HG02981 (cell line): ENCODE measurements at regions not wholly inside any gene's neighbourhood (a gene's known extent, or its start where the extent isn't known, plus 50 kb on each side); places are given as distances from the start of the nearest gene placed in this dataset.

Experiments used
- ATAC-seq: cut with Tn5 transposase; IDR thresholded peaks from one replicate; pipeline ENCODE4 v1.9.1; 2021; ENCODE audit warnings: mild to moderate bottlenecking, moderate library complexity; ENCODE audit not compliant: unreplicated experiment

GRCh38 chr1:113217447-113218208, 144.6 kb downstream of the LRIG2 start:
- ATAC-seq = no peak

GRCh38 chr1:113219377-113219776, 146.4 kb downstream of the LRIG2 start:
- no peak for ATAC-seq

- ATAC-seq = no peak
These were observed 146.8 kb downstream of the LRIG2 start for GRCh38 chr1:113219828-113220227.

- no peak for ATAC-seq
These were observed 150.0 kb downstream of the LRIG2 start for GRCh38 chr1:113223040-113223439.

- ATAC-seq = no peak
These were observed 150.5 kb downstream of the LRIG2 start for GRCh38 chr1:113223546-113223945.

GRCh38 chr1:113226148-113226547, 153.2 kb downstream of the LRIG2 start:
- no peak for ATAC-seq

GRCh38 chr1:113231866-113232265, 158.4 kb upstream of the MAGI3 start:
- ATAC-seq = no peak

- no peak for ATAC-seq
These were observed 156.9 kb upstream of the MAGI3 start for GRCh38 chr1:113233441-113233840.

- no peak for ATAC-seq
These were observed 149.1 kb upstream of the MAGI3 start for GRCh38 chr1:113241237-113241636.

- ATAC-seq = no peak
These were observed 147.8 kb upstream of the MAGI3 start for GRCh38 chr1:113242481-113242880.

- ATAC-seq = no peak
These were observed 146.8 kb upstream of the MAGI3 start for GRCh38 chr1:113243529-113243928.

GRCh38 chr1:113244112-113244820, 146.0 kb upstream of the MAGI3 start:
- ATAC-seq = no peak

- ATAC-seq = no peak
These were observed 145.1 kb upstream of the MAGI3 start for GRCh38 chr1:113245252-113245651.

- no peak for ATAC-seq
These were observed 143.4 kb upstream of the MAGI3 start for GRCh38 chr1:113246929-113247328.

- ATAC-seq = no peak
These were observed 143.0 kb upstream of the MAGI3 start for GRCh38 chr1:113247355-113247754.

GRCh38 chr1:113247782-113248181, 142.5 kb upstream of the MAGI3 start:
- ATAC-seq = no peak

GRCh38 chr1:113248494-113248893, 141.8 kb upstream of the MAGI3 start:
- no peak for ATAC-seq

GRCh38 chr1:113250161-113250560, 140.2 kb upstream of the MAGI3 start:
- ATAC-seq = no peak

GRCh38 chr1:113252166-113252565, 138.1 kb upstream of the MAGI3 start:
- ATAC-seq = no peak

GRCh38 chr1:113253187-113253586, 137.1 kb upstream of the MAGI3 start:
- ATAC-seq = no peak

- no peak for ATAC-seq
These were observed 136.7 kb upstream of the MAGI3 start for GRCh38 chr1:113253590-113253989.

GRCh38 chr1:113255038-113255719, 135.1 kb upstream of the MAGI3 start:
- ATAC-seq = no peak
